ENCODE measurements at regions not wholly inside any gene's neighbourhood (a gene's known extent, or its start where the extent isn't known, plus 50 kb on each side); places are given as distances from the start of the nearest gene placed in this dataset.

GRCh38 chr3:17846466-17846865, 104.0 kb upstream of the TBC1D5 start:
- no peak for TF ChIP-seq CTCF (IDR thresholded peaks at IDR 0.05; ENCODE audit: extremely low read depth, low read depth, low read length)
- Histone ChIP-seq H3K79me2 (ENCODE audit: insufficient read depth, low read length) (no peaks in the 10 kb centered on the region), H3K4me1 (ENCODE audit: insufficient read depth, low read length) (no peaks in the 10 kb centered on the region), H3K9me3 (ENCODE audit: low read depth, low read length) (no peaks in the 10 kb centered on the region), H3K27ac (ENCODE audit: low read depth, low read length) (no peak overlapping the region), H3K36me3 (ENCODE audit: insufficient read depth, low read length) (no peaks in the 10 kb centered on the region), H3K27me3 (ENCODE audit: insufficient read depth, low read length) (no peaks in the 10 kb centered on the region), H3K4me3 (ENCODE audit: insufficient read depth, low read length) (no peak overlapping the region), H4K20me1 (ENCODE audit: insufficient read depth, low read length) (no peaks in the 10 kb centered on the region), H2AFZ (ENCODE audit: low read length) (peak overlapping the region; percentile 26), H3K4me2 (ENCODE audit: insufficient read depth, low read length) (no peak overlapping the region)
- DNase-seq (ENCODE audit: insufficient read length, low spot score, missing footprints) = no peak

GRCh38 chr3:17845026-17845812, 102.8 kb upstream of the TBC1D5 start:
- H3K27me3 ChIP-seq (ENCODE audit: insufficient read depth, low read length) = no peaks in the 10 kb centered on the region
- H3K4me3 ChIP-seq (ENCODE audit: insufficient read depth, low read length) = no peak overlapping the region
- no peak overlapping the region for H2AFZ ChIP-seq (ENCODE audit: low read length)
- H3K27ac ChIP-seq (ENCODE audit: low read depth, low read length) = no peak overlapping the region
- H3K9me3 ChIP-seq (ENCODE audit: low read depth, low read length) = no peaks in the 10 kb centered on the region
- no peak for TF ChIP-seq CTCF (IDR thresholded peaks at IDR 0.05; ENCODE audit: extremely low read depth, low read depth, low read length)
- H3K4me1 ChIP-seq (ENCODE audit: insufficient read depth, low read length) = no peaks in the 10 kb centered on the region
- no peaks in the 10 kb centered on the region for H4K20me1 ChIP-seq (ENCODE audit: insufficient read depth, low read length)
- H3K79me2 ChIP-seq (ENCODE audit: insufficient read depth, low read length) = no peaks in the 10 kb centered on the region
- no peak for DNase-seq (ENCODE audit: insufficient read length, low spot score, missing footprints)
- no peaks in the 10 kb centered on the region for H3K36me3 ChIP-seq (ENCODE audit: insufficient read depth, low read length)
- no peak overlapping the region for H3K4me2 ChIP-seq (ENCODE audit: insufficient read depth, low read length)

- H3K27me3 ChIP-seq (ENCODE audit: insufficient read depth, low read length) = peaks cover 3% of the 10 kb centered on the region
- no peak overlapping the region for H3K27ac ChIP-seq (ENCODE audit: low read depth, low read length)
- H3K4me1 ChIP-seq (ENCODE audit: insufficient read depth, low read length) = no peaks in the 10 kb centered on the region
- no peak for DNase-seq (ENCODE audit: insufficient read length, low spot score, missing footprints)
- H3K4me2 ChIP-seq (ENCODE audit: insufficient read depth, low read length) = no peak overlapping the region
- no peaks in the 10 kb centered on the region for H4K20me1 ChIP-seq (ENCODE audit: insufficient read depth, low read length)
- TF ChIP-seq CTCF (IDR thresholded peaks at IDR 0.05; ENCODE audit: extremely low read depth, low read depth, low read length) = no peak
- no peaks in the 10 kb centered on the region for H3K9me3 ChIP-seq (ENCODE audit: low read depth, low read length)
- H3K4me3 ChIP-seq (ENCODE audit: insufficient read depth, low read length) = no peak overlapping the region
- no peak overlapping the region for H2AFZ ChIP-seq (ENCODE audit: low read length)
- H3K36me3 ChIP-seq (ENCODE audit: insufficient read depth, low read length) = no peaks in the 10 kb centered on the region
- no peaks in the 10 kb centered on the region for H3K79me2 ChIP-seq (ENCODE audit: insufficient read depth, low read length)
Observed at GRCh38 chr3:17844236-17844635, 101.8 kb upstream of the TBC1D5 start.

GRCh38 chr3:17841190-17841828, 98.9 kb upstream of the TBC1D5 start:
- no peaks in the 10 kb centered on the region for H4K20me1 ChIP-seq (ENCODE audit: insufficient read depth, low read length)
- no peak for DNase-seq (ENCODE audit: insufficient read length, low spot score, missing footprints)
- peak overlapping the region; percentile 53 for H3K4me2 ChIP-seq (ENCODE audit: insufficient read depth, low read length)
- no peaks in the 10 kb centered on the region for H3K9me3 ChIP-seq (ENCODE audit: low read depth, low read length)
- no peaks in the 10 kb centered on the region for H3K79me2 ChIP-seq (ENCODE audit: insufficient read depth, low read length)
- peak overlapping the region; percentile 56 for H2AFZ ChIP-seq (ENCODE audit: low read length)
- no peak overlapping the region for H3K27ac ChIP-seq (ENCODE audit: low read depth, low read length)
- H3K4me3 ChIP-seq (ENCODE audit: insufficient read depth, low read length) = peak overlapping the region; percentile 8
- H3K27me3 ChIP-seq (ENCODE audit: insufficient read depth, low read length) = peaks cover 9% of the 10 kb centered on the region
- peaks cover 6% of the 10 kb centered on the region for H3K4me1 ChIP-seq (ENCODE audit: insufficient read depth, low read length)
- peak; percentile 99 for TF ChIP-seq CTCF (IDR thresholded peaks at IDR 0.05; ENCODE audit: extremely low read depth, low read depth, low read length)
- H3K36me3 ChIP-seq (ENCODE audit: insufficient read depth, low read length) = no peaks in the 10 kb centered on the region
